HS-27A (cell line): ENCODE measurements at regions not wholly inside any gene's neighbourhood (a gene's known extent, or its start where the extent isn't known, plus 50 kb on each side); places are given as distances from the start of the nearest gene placed in this dataset.
"Not testable (repeated sequence)": the region's sequence is repeated elsewhere in the genome, so short reads cannot be mapped to it uniquely, and the experiment has no call there.

Experiments
- DNase-seq: peaks from one replicate; pipeline ENCODE4 v3.0.0-alpha.2; 2012; ENCODE audit warnings: low read depth, missing footprints

DNA sequence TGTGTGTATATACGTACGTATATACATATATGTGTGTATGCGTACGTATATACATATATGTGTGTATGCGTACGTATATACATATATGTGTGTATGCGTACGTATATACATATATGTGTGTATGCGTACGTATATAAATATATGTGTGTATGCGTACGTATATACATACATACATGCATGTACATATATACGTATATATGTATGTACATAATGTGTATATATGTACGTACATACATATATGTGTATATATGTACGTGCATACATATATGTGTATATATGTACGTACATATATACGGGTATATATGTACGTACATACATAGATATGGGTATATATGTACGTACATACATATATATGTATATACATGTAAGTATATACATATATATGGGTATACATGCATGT, 332.1 kb downstream of the CRPPA start:
- DNase-seq: no peak

DNA sequence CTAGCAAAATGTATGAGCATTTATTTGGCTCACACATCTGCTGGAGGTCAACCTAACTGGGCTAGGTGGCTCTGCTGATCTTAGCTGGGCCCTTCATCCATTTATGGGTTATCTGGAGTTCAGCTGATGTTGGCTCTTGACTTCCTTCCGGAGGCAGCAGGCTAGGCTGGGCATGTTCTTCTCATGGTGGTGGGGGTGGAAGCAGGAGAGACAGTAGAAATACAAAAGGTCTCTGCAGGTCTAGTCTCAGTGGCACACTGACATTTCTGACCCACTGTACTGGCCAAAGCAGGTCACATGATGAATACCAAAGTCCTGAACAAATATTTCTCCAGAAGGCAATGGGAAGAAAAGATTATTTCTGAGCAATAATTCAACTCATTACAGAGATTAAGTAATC, 334.6 kb downstream of the CRPPA start:
- no peak for DNase-seq

DNA sequence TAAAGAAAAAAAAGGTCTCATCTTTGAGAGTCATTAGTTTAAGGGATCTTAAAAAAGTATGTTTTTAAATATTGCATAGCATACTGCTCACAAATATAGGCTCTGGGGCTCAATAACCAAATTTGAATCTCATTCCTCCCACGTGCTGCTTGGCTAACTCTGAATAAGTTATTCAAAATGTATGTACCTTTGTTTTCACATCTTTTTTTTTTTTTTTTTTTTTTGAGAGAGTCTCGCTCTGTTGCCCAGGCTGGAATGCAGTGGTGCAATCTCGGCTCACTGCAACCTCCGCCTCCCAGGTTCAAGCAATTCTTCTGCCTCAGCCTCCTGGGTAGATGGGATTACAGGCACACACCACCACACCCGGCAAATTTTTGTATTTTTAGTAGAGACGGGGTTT, 335.6 kb downstream of the CRPPA start:
- not testable (repeated sequence) for DNase-seq

DNA sequence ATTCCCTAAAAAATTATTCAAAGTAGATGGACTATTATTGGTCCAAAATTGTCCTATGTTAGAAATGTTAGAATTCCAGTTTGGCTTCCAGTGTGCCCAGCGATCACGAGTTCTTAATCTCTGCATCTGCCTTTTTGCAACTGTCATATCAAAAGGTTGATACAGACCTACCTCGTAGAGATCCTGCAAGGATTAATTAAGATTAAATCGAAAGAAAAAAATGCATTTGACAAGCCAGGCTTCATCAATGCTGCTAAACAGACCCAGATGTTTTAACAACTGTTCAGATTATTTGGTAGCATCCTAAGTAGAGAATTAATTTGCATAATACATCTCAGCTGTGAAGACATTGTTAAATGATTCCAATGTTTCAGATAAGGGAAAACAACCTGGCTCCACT, 336.5 kb downstream of the CRPPA start:
- no peak for DNase-seq

DNA sequence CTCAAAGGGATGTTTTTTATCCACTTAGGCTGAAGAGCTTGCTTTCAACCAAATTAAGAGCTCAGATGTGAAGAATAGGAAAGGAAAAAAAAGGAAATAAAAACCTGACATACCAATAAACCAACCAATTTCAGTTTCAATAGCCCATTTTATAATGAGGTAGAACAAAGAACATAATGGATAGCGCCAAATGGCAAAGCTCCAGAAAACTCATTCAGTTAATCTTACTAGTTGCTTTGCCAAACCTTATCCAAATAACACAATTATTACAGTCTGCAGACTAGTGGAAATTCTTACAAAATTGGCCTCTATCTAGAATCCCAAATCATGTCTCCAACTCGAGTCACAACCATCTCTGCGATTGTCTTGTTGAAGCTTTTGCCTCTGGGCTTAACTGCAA, 337.0 kb downstream of the CRPPA start:
- no peak for DNase-seq

DNA sequence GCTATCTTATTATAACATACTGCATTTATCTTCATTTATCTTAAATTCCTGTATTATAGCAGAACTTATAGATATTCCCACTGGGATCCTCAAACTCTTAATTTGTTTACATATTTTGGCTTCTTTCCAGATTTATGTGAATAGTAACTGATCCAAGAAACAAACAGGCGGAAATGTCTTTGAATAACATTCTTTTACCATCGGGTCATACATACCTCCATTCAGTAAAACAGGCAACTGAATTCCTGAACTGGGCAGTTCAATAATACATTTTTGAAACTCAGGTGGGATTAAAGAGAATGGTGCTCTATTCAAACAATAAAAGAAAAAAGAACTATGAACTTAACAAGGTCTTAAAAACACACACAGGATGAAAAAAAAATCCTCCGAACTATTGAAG, 337.4 kb downstream of the CRPPA start:
- no peak for DNase-seq

DNA sequence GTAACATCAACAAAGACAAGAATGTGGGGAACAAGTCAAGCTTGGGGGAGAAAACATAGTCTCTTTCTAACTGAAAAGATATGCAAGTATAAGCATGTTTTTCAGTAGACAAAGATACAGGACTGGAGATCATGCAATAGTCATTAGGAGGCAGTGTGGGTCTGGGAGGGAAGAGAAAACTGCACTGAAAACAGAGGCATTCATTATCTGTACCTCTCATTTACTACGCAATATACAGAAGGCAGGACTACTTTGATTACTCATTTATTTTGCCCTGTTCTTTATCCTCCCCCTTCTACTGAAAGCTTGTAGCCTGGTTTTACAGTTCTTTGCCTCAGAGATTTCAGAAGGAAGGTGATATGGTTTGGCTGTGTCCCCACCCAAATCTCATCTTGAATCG, 341.2 kb downstream of the CRPPA start:
- no peak for DNase-seq

DNA sequence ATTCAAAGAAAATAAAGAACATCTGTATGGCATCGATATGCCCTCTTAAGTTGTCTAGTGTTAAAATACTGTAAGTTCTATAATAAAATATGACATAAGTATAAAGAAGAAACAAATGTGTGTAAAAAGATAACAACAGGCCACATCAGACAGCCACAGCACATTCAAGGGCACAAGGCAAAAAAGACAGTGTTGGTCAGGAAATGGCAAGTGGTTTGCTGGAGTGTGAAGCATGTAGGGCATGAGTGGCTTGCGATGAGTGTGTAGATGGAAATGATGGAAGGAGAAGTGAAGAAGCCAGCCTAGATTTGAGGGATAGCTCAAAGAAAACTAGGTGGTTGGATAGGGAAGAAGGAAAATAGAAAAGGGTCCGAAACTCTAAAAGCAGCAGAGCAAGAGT, 341.6 kb downstream of the CRPPA start:
- DNase-seq: no peak

DNA sequence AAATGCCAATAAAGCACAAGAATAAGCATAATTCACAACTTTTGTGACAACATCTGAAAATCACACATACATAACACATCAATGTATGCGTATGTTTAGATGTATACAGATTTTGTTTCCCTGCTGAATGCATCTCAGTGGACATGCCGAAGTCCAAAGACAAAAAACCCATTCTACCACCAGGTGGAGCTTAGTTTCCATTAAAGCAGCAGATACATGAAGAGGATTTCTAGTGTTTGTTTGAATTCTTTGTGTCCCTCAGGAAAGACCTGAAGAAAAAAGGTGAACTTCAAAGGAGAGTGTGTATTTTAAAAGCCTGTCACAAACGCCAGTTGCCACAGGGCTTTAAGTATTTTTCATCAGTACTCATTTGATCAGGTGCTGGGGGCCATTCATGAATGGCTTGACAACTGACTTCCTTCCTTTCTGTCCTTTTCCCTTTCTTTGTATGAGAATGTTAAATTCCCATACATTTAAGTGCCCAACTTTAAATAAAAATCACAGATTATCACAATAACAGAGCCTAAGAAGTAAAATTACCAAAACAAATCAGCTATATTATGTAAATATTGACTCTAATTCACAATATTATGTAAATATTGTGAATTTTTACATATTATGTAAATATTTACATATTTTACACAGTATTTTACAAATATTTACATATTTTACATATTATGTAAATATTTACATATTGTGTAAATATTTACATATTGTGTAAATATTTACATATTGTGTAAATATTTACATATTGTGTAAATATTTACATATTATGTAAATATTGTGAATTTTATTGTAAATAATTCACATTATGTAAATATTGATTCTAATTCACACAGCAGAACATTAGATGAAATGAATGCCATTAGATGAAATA, 343.0 kb downstream of the CRPPA start:
- DNase-seq: no peak

DNA sequence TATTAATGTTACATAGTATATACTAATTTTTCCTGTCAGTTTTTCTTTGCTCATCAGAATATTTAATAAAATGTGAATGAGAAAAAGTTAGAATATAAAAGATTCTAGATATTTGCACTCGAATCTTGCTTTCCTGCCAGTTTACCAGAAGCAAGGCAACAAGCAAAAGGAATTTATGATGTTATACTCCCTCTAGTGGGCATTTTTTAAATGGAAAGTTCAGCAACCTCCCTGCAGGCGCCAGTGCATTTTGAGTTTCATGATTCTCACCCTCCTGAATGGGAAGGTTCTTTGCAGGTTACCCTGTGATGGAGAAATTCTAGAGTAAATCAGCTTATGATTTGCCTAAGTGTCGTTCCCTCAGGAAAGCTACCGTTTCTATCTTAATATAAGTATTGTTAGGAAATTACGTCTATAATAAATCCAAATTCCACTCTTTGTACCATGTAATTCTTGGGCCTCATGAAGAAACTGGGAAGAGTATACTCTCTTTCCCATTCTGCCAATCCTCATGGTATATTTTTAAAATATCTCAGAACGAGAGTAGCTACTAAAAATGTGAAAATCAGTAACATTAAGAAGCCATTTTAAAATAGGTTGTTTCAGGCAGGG, 350.0 kb downstream of the CRPPA start:
- DNase-seq: no peak

DNA sequence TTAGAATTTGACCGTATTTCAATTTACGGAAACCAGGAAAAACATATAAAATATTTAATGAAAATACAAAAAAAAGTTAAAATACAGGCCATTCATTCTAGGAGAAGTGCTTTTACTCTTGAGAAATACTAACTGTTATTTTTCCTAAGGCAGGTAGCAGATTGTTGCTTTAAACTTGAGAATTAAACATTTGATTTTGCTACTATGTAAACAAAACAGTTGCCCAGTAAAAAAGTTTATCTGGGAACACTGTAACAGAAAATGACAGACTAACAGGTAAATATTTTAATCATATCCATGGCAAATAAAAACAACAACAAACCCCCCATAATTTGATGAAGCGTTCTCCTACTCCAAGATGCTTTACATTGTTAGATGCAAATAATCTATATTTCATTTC, 350.5 kb downstream of the CRPPA start:
- no peak for DNase-seq

DNA sequence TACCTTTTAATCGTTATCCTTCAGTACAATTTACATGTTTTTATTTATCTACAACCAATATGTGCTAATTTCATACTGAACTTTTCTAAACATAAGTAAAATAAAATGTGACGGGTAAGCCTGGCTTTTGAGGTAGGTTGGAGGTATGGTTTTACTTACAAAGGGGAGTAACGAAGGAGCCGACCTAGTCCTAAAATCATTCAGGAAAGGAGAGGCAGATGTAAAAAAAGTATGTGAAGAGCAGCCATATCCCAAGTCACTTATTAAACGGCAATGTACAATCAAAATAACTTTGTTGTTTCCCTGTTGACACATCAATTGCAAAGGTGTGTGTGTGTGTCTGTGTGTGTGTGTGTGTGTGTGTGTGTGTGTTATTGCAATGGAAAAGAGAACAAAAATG, 351.3 kb downstream of the CRPPA start:
- DNase-seq: no peak

DNA sequence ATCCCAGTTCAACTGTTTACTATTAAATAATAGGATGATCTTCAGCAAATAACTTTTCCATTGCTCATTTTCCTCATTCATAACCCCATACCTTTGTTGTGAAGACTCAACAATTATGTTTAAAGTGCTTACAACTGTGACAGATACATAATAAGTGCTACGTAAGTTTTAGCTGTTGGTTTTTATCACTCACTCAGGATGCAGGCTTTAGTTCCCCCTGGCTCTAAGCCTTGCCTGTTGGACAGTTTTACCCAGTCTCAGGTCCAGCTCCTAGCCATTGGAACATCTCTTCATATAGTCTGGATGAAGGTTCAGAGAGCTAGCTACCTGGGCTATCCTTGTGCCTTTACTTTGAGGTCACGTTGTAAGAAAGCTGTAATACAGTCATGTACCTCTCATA, 353.2 kb downstream of the CRPPA start:
- DNase-seq: no peak

DNA sequence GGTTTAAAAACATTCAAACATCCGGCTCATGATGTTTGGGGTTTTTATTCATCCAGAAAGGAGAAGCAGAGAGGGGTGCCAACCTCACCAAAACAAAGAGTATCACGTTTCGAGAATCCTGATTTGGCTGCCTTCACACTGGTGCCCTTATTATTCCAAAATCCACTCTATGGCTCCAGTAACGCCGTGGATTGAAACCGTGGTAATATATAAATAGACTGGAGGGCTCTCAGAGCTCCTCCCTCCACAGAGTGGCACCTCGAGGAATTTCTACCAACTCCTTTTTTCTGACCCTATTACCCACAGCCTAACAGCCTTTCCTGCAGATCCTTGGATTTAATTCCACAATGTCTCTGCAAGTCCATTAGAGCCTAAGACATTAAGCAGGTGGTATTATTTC, 353.6 kb downstream of the CRPPA start:
- DNase-seq: no peak

DNA sequence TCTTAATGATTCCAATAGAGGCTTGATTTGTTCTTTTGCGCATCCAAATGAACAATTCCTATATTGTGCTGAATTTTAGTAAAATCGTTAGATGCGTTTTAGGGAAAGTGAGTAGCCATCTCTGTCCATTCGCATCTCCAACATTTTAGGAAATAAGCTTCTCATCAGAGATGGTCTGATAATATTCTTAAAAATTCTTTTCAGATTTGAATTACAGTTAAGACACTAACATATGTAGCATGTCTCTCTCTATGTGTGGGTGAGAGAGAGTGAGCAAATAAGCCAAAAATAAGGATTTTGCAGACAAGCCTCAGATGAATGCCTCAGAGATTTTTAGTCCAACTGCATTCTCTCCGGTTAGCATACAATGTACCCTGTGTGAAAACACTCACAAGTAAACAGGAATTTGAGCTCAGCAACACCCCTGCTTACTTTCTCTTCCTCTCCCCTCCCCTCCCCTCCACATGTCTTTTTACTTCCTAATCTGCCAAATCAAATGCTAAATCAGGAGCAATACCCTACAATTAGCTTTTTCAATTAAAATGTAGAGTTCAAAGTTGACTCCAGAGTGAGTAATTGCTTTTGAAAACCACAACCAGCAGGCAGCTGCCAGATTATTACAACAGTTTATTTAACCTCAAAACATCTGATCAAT, 354.4 kb downstream of the CRPPA start:
- DNase-seq: no peak

DNA sequence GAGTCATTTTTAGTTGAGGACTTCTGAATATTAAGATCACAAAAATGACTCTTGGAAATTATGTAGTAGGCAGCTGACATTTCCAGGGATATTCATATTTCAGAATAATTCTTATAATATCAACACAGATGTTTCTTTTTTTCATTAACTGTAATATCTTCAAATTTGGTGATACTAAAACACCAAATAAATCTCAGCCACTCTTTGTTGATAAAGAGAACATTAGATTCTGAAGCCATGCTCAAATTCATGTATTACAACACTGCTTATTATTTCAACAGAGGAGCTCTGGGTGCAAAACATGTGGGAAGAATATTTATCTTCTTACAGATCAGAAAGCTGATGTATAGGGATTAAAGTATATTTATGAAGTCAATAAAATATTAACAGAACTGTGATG, 355.4 kb downstream of the CRPPA start:
- DNase-seq: no peak

DNA sequence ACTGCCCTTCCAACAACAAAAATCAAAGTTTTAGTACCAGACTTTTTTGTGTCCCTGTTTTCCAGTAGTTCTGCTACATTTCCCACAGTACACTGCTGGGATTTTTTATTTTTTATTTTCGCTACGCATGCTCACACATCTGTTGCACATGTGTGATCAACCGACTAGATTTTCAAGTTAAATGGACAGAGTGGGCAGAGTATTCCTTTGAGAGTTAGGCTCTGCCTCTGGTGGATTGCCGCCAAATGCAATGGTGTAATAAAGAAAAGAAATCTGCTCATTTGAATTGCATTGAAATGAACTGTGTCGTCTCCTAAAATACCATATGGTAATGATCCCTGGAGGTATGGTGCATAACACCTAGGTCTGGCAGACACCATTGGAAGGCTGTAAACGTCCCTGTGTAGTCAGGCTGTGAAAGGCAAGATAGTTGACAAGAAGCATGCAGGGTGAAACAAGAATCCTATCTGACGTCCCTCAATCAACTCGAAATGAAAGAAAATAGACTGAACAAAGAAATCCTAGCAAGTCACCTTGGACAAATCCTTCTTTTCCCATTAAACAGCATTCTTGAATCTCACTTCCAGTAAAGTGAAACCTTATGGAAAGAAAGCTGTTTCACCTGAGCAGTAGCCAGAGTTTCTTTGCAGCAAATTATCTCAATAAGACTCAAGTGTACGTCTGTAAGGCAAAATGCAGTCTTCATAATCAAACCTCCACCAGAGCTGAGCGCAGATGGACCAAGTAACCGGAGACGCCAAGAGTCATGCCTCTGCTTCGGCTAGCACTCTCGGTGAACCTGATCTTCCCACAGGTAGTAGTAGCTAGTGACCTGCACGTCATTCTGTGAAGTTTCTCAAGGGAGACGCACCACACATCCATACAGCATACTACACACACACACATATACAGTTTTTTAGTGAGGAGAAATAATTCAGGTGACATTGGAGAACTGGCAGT, 357.3 kb downstream of the CRPPA start:
- no peak for DNase-seq

DNA sequence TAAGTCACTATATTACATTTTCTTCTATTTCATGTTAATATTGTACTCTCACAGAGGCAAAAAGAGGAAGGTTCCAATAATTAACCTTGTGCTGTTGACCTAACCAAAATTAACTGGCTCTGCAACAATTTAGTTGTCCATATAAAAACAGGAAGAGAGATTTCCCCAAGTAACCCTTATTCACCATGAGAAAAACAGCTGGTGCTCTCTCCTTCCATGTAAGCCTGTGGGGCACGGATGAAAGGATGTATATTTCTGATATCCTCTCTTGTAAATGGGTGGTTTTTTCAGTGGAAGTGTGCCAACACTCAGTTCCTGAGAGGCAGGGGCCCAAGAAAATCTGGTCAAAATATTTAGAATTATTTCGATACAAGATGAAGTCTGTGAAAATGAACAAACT, 358.1 kb downstream of the CRPPA start:
- no peak for DNase-seq

DNA sequence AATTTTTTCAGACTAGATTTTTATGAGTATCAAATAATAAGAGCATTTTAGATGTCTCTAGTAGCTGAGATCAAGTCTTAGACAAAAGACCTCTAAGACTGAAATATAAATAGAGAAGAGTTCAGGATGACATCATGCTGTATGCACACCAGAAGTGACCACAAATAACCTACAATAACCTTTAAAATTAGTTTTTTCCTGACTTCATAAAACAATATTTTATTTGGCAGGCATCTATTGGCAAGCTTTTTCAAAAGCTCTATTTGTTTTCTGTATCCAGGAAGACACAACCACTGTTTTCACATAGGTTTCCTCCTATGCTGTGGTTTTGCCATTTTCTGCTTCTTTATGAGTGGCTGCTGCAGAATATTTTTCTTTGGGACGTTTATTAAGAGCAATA, 359.1 kb downstream of the CRPPA start:
- DNase-seq: no peak

DNA sequence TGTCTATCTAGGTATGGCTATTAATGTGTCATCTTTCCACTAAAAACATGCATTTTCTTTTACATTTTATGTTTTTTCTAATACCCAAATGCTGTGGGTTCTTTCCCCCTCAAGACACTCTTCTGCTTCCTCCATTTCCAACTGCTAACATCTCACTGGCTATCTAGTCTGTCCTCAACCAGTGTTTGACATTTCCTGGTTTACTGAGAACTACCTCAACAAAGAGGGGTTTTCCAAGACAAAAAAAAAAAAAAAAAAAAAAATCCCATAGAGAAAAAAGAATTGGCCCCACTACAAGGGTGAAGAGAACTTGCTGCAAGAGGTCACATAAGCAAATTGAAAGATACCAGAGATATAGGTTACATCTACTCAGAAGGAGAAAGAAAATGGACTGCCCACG, 359.7 kb downstream of the CRPPA start:
- no peak for DNase-seq

DNA sequence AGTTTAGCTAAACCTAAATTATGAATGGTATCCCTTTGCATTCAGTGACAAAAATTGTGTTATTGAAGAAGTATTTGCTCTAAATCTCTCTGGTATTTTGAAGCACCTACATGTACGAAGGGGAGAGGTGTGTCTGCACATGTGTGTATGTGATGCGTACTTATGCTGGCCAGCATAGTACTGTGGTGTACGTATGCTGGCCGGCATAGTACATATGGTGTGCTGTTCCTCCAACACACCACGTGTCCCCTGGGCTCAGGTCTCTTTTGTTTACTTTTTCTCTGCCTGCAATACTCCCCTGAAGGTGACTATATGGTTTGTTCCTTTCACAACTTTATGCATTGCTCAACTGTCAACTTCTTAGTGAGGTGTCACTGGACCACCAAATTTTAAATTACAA, 360.3 kb downstream of the CRPPA start:
- DNase-seq: no peak

DNA sequence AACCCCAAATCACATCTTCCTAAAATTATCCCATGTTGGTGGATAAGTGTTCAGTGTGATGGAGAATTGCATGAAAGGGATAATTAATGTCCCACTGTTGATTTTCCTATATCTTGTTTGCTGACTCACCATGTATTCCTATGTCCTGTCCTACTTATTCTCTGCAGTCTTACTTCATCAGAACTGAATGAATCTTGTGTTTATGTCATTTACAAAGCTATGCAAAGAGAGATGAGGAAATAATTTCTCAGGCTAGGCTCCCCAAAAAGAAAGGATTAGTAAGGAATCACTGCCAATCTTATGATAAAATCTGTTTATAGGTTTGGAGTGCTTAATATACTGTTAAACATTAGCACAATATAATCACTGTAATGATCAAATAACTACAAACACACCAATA, 360.8 kb downstream of the CRPPA start:
- DNase-seq: no peak
